SK-N-MC (cell line): ENCODE measurements at regions not wholly inside any gene's neighbourhood (a gene's known extent, or its start where the extent isn't known, plus 50 kb on each side); places are given as distances from the start of the nearest gene placed in this dataset.

ENCODE experiments used
- EZH2 ChIP-seq: fragments of 200-600 bp; sonication (generic); IDR thresholded peaks from one replicate; pipeline ENCODE4 v1.6.1; 2017; ENCODE audit warnings: antibody characterized with exemption
- FOXP2 ChIP-seq: optimal IDR thresholded peaks from 2 replicates; pipeline ENCODE3; 2011; ENCODE audit warnings: mild to moderate bottlenecking, moderate library complexity; ENCODE audit not compliant: insufficient read depth; ENCODE audit errors: extremely low read length, control extremely low read depth
- POLR2AphosphoS5 ChIP-seq: IDR thresholded peaks from 2 replicates; pipeline ENCODE4 v1.6.1; 2012; ENCODE audit warnings: mild to moderate bottlenecking, low read depth, low read length, borderline replicate concordance

DNA sequence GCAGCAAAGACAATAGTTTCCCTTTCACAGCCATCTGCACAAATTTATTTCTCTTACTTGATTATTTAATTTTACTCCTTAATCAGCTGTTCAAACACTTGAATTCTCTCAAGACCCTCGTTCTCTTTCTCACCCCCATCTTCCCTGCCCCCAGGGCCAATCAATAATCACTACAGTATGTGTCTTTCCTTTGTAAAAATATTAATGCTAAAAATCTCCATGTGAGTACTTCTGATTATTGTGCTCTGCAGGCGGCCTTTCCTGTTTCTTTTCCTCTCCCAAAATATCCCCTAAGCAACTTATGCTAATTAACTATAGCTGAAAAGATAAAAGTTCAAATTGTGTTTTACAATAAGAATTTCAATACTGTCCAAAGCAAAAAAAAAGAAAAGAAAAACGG, 617.0 kb upstream of the CBLB start:
- TF ChIP-seq EZH2 (no peak), POLR2AphosphoS5 (peak; percentile 64; the same call in 1 of the 2 replicates), FOXP2 (no peak)
